ENCODE measurements at regions not wholly inside any gene's neighbourhood (a gene's known extent, or its start where the extent isn't known, plus 50 kb on each side); places are given as distances from the start of the nearest gene placed in this dataset.

DNA sequence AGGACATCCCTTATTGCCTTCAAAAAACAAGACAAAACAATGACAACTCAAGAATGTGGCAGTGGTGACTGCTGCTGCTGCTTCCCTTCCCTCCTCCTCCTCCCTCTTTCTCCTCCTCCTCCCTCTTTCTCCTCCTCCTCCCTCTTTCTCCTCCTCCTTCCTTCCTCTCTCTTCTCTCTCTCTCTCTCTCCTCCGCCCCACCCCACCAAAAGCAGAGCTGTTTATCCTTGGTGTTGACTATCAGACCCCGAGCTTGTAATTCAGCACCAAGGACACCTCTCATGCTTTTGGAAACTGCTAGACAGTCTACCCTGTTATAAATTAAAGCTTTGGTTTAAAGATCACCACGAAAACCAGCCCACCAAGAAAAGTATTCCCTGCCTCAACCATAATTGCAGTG is 72.4 kb upstream of the IFNAR2 start:
- no peak for TF ChIP-seq POLR2A (IDR thresholded peaks at IDR 0.05; ENCODE audit: extremely low read depth, insufficient read length)
- TF ChIP-seq, protein P1, sequence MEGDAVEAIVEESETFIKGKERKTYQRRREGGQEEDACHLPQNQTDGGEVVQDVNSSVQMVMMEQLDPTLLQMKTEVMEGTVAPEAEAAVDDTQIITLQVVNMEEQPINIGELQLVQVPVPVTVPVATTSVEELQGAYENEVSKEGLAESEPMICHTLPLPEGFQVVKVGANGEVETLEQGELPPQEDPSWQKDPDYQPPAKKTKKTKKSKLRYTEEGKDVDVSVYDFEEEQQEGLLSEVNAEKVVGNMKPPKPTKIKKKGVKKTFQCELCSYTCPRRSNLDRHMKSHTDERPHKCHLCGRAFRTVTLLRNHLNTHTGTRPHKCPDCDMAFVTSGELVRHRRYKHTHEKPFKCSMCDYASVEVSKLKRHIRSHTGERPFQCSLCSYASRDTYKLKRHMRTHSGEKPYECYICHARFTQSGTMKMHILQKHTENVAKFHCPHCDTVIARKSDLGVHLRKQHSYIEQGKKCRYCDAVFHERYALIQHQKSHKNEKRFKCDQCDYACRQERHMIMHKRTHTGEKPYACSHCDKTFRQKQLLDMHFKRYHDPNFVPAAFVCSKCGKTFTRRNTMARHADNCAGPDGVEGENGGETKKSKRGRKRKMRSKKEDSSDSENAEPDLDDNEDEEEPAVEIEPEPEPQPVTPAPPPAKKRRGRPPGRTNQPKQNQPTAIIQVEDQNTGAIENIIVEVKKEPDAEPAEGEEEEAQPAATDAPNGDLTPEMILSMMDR (IDR thresholded peaks at IDR 0.05; ENCODE audit: low read depth, low read length), result no peak
